COR-L47 (cell line): ENCODE measurements at regions not wholly inside any gene's neighbourhood (a gene's known extent, or its start where the extent isn't known, plus 50 kb on each side); places are given as distances from the start of the nearest gene placed in this dataset.

Experiments used
- DNase-seq: peaks from one replicate; lab custom pipeline; 2025; lab: John Stamatoyannopoulos, UW

DNA sequence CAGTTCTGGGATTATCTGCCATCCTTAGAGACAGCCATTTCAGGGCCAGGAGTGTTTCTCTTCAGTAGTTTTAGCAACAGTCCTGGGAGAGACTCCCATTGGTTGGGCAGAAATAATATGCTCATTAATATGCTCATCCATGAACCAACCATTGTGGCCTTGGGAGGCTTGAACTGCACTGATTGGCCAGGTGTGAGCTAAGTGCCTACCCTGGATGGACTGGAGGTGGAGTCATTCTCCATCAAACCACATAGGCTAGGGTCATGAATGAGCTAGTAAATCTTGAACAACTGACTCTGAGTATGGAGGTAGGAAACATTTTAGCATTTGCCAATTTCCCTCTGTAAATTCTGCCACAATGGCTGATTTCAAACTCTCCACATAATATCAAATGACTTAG lies 70.2 kb upstream of the ZFP64 start:
- no peak for DNase-seq

- no peak for DNase-seq
Measured at GRCh38 chr20:52259295-52259694, 67.7 kb upstream of the ZFP64 start.

GRCh38 chr20:52256454-52256853 lies 64.9 kb upstream of the ZFP64 start:
- no peak for DNase-seq

GRCh38 chr20:52252664-52253063 lies 61.1 kb upstream of the ZFP64 start:
- no peak for DNase-seq

GRCh38 chr20:52251827-52252226 lies 60.2 kb upstream of the ZFP64 start:
- no peak for DNase-seq

DNA sequence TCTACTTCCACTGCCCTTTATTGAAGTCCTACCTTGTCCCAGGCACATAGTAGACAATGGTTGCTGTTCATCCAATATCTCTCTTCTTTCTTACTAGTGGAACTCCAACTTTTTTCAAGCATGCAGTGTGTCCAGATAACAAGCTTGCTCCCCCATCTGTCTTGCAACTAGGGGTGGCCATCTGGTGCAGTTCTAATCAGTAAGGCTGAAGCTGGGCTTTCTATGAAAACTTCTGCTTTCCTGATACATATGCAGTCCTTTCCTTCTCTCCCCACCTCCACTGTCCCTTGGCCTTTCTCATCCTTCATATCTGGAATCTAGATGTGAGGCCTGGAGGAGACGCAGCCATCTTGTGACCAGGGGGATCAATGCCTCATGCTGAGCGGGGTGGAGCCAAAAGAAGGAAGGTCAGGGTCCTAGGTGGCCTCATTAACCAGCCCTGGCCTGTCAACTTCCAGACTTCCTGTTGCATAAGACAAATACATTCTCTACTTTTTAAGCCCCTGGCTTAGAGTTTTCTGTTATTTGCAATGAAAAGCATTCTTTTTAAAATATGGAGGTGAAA lies 59.6 kb upstream of the ZFP64 start:
- DNase-seq: no peak

DNA sequence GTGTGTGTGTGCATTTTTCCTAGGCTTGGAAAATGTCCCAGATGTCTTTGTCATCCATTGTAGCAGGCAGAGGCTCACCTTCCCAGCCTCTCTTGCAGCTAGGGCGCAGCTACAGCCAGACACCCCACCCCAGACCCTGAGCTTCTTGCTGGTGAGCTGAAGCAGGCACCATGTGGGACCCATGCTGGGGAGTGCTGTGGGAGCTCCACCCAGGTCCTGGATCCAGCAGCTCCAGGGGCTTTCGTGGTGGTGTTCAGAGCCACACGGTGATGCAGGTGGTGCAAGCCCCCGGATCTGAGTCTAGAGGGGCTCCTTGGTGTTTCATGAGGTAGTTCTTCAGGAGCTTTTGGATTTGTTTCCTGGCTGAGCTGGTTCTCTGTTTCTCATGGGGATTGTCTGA lies 56.0 kb upstream of the ZFP64 start:
- DNase-seq: no peak

GRCh38 chr20:52246366-52246765 lies 54.8 kb upstream of the ZFP64 start:
- no peak for DNase-seq

DNA sequence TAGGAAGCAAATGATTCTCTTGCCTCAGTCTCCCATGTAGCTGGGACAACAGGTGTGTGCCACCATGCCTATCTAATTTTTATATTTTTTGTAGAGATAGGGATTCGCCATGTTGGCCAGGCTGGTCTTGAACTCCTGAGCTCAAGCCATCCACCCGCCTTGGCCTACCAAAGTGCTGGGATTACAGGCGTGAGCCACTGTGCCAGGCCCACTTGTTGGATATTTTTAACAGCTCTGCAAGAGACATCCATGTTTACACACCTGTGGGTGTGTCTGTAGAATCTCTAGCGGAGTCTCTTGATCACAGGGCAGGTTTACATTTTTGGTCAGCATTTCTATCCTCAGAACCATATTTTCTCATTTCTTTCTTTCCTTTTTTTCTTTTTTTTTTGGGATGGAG lies 53.1 kb upstream of the ZFP64 start:
- DNase-seq: no peak

GRCh38 chr20:52242237-52243230 lies 51.0 kb upstream of the ZFP64 start:
- peak; percentile 14 for DNase-seq
